ES-I3 (cell line): ENCODE measurements at regions not wholly inside any gene's neighbourhood (a gene's known extent, or its start where the extent isn't known, plus 50 kb on each side); places are given as distances from the start of the nearest gene placed in this dataset.

Source experiments
- H3K36me3 ChIP-seq: 2 replicates; pipeline ENCODE4 v1.6.1; 2013; ENCODE audit warnings: mild to moderate bottlenecking, low read length, control low read depth, moderate library complexity; ENCODE audit not compliant: insufficient read depth
- H3K4me1 ChIP-seq: 2 replicates; pipeline ENCODE4 v1.6.1; 2013; ENCODE audit warnings: mild to moderate bottlenecking, control low read depth, low read length; ENCODE audit not compliant: insufficient read depth
- H3K9ac ChIP-seq: 2 replicates; pipeline ENCODE4 v1.6.1; 2013; ENCODE audit warnings: low read depth, mild to moderate bottlenecking, low read length, moderate library complexity
- H3K9me3 ChIP-seq: 2 replicates; pipeline ENCODE4 v1.6.1; 2013; ENCODE audit warnings: mild to moderate bottlenecking, low read length, moderate library complexity; ENCODE audit not compliant: control insufficient read depth, insufficient read depth

GRCh38 chr3:66747696-66748095, 246.9 kb upstream of the LRIG1 start:
- no peaks in the 10 kb centered on the region for H3K9me3 ChIP-seq
- H3K36me3 ChIP-seq, result no peaks in the 10 kb centered on the region
- no peaks in the 10 kb centered on the region; the same call in 1 of the 2 replicates for H3K4me1 ChIP-seq
- H3K9ac ChIP-seq, result no peak overlapping the region

GRCh38 chr3:66748175-66748876, 247.5 kb upstream of the LRIG1 start:
- no peaks in the 10 kb centered on the region; the same call in 1 of the 2 replicates for H3K4me1 ChIP-seq
- no peaks in the 10 kb centered on the region for H3K9me3 ChIP-seq
- H3K36me3 ChIP-seq, result no peaks in the 10 kb centered on the region
- no peak overlapping the region for H3K9ac ChIP-seq

- no peaks in the 10 kb centered on the region for H3K9me3 ChIP-seq
- no peaks in the 10 kb centered on the region; the same call in 1 of the 2 replicates for H3K4me1 ChIP-seq
- no peak overlapping the region for H3K9ac ChIP-seq
These were observed 246.3 kb upstream of the KBTBD8 start for GRCh38 chr3:66751842-66752241.

GRCh38 chr3:66753670-66754069, 244.4 kb upstream of the KBTBD8 start:
- no peaks in the 10 kb centered on the region for H3K4me1 ChIP-seq
- no peak overlapping the region for H3K9ac ChIP-seq
- H3K9me3 ChIP-seq, result no peaks in the 10 kb centered on the region
- H3K36me3 ChIP-seq, result no peaks in the 10 kb centered on the region

More at GRCh38 chr3:66751842-66752241, 246.3 kb upstream of the KBTBD8 start:
- no peaks in the 10 kb centered on the region for H3K36me3 ChIP-seq

GRCh38 chr3:66754613-66755012, 243.5 kb upstream of the KBTBD8 start:
- H3K36me3 ChIP-seq, result no peaks in the 10 kb centered on the region
- no peak overlapping the region for H3K9ac ChIP-seq
- H3K4me1 ChIP-seq, result no peaks in the 10 kb centered on the region
- H3K9me3 ChIP-seq, result no peaks in the 10 kb centered on the region

- Histone ChIP-seq H3K9ac (no peak overlapping the region), H3K4me1 (no peaks in the 10 kb centered on the region), H3K9me3 (no peaks in the 10 kb centered on the region; the same call in 1 of the 2 replicates)
These were observed 242.2 kb upstream of the KBTBD8 start for GRCh38 chr3:66755924-66756323.

GRCh38 chr3:66756468-66757036, 241.6 kb upstream of the KBTBD8 start:
- H3K9me3 ChIP-seq, result no peaks in the 10 kb centered on the region; the same call in 1 of the 2 replicates
- no peak overlapping the region for H3K9ac ChIP-seq
- no peaks in the 10 kb centered on the region for H3K4me1 ChIP-seq
- no peaks in the 10 kb centered on the region for H3K36me3 ChIP-seq

More at GRCh38 chr3:66755924-66756323, 242.2 kb upstream of the KBTBD8 start:
- no peaks in the 10 kb centered on the region for H3K36me3 ChIP-seq

- no peaks in the 10 kb centered on the region for H3K4me1 ChIP-seq
- H3K36me3 ChIP-seq, result no peaks in the 10 kb centered on the region
- H3K9ac ChIP-seq, result no peak overlapping the region
- no peaks in the 10 kb centered on the region; the same call in none of the 2 replicates for H3K9me3 ChIP-seq
These were observed 236.9 kb upstream of the KBTBD8 start for GRCh38 chr3:66761093-66761780.

- Histone ChIP-seq H3K4me1 (no peaks in the 10 kb centered on the region), H3K36me3 (no peaks in the 10 kb centered on the region), H3K9me3 (no peaks in the 10 kb centered on the region; the same call in none of the 2 replicates), H3K9ac (no peak overlapping the region)
These were observed 235.0 kb upstream of the KBTBD8 start for GRCh38 chr3:66762916-66763693.

GRCh38 chr3:66778107-66778506, 220.0 kb upstream of the KBTBD8 start:
- Histone ChIP-seq H3K4me1 (peaks cover 9% of the 10 kb centered on the region; the same call in 1 of the 2 replicates), H3K36me3 (no peaks in the 10 kb centered on the region), H3K9me3 (no peaks in the 10 kb centered on the region; the same call in 1 of the 2 replicates), H3K9ac (no peak overlapping the region)

- Histone ChIP-seq H3K9me3 (no peaks in the 10 kb centered on the region; the same call in 1 of the 2 replicates), H3K4me1 (peaks cover 9% of the 10 kb centered on the region; the same call in 1 of the 2 replicates), H3K36me3 (no peaks in the 10 kb centered on the region), H3K9ac (no peak overlapping the region)
These were observed 219.3 kb upstream of the KBTBD8 start for GRCh38 chr3:66778777-66779176.

GRCh38 chr3:66785191-66785909, 212.8 kb upstream of the KBTBD8 start:
- Histone ChIP-seq H3K36me3 (no peaks in the 10 kb centered on the region), H3K4me1 (no peaks in the 10 kb centered on the region; the same call in 1 of the 2 replicates), H3K9me3 (no peaks in the 10 kb centered on the region; the same call in 1 of the 2 replicates), H3K9ac (no peak overlapping the region)

GRCh38 chr3:66789580-66790237, 208.4 kb upstream of the KBTBD8 start:
- no peaks in the 10 kb centered on the region; the same call in 1 of the 2 replicates for H3K4me1 ChIP-seq
- no peak overlapping the region for H3K9ac ChIP-seq
- H3K9me3 ChIP-seq, result no peaks in the 10 kb centered on the region
- no peaks in the 10 kb centered on the region for H3K36me3 ChIP-seq
